ENCODE measurements at regions not wholly inside any gene's neighbourhood (a gene's known extent, or its start where the extent isn't known, plus 50 kb on each side); places are given as distances from the start of the nearest gene placed in this dataset.

DNA sequence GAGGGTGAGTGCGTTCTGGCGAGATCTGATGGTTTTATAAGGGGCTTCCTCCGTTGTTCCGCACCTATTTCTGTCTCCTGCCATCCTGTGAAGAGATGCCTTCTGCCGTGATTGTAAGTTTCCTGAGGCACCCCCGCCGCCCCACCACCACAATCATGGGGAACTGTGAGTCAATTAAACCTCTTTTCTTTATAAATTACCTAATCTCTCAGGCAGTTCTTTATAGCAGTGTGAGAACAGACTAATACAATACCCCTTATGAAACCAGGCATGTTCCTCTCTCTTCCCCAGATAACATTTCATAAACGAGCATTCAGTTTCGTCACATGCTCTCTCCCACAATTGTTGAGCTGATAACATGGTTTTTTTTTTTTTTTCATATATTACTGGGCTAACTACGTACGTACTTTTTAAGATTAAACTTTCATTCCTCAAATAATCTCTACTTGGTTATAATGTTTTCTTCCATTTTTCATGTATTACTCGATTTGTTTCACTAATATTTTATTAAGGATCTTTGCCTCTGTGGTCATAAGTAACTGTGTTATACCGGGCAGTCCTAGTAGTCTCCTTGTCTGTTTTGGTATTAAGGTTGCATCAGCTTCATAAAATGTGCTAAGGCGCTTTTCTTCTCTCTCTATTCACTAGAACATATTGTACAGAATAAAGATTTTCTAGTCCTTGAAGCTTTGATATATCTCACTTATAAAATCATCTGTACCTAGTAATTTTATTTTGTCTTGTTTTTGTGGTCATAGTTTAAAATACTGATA, 64.9 kb upstream of the MVB12B start:
- no peak for DNase-seq

DNA sequence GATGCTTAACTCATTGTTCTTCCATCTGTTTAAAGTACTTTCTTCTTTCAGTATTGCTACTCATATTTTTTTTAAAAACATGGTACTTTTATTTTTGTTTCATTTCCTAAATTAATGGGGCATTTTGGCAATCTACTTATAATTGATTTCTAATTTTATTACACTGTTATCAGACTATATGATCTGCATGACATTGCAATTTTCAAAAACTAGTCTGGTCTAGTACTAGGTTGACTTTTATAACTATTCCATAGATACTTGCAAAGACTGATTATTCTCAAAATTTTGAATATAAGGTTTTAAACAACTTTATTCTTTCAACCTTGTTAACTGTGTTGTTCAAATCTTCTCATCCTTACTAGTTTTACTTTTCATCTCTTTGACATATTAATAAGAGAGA, 63.9 kb upstream of the MVB12B start:
- no peak for DNase-seq

DNA sequence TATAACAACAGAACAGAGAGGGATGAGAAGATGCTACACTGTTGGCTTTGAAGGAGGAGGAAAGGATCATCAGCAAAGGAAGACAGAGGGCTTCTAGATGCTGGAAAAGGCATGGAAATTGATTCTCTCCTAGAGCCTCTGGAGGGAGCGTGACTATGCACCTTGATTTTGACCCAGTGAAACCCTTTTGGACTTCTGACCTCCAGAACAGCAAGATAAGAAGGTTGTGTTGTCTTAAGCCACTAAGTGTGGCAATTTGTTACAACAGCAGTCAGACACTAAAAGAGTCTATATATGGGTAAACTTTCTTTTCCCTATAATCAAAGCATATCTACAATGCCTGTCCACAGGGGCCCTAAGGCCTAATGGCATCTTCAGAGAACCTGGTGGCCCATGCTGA, 56.1 kb upstream of the MVB12B start:
- no peak for DNase-seq

DNA sequence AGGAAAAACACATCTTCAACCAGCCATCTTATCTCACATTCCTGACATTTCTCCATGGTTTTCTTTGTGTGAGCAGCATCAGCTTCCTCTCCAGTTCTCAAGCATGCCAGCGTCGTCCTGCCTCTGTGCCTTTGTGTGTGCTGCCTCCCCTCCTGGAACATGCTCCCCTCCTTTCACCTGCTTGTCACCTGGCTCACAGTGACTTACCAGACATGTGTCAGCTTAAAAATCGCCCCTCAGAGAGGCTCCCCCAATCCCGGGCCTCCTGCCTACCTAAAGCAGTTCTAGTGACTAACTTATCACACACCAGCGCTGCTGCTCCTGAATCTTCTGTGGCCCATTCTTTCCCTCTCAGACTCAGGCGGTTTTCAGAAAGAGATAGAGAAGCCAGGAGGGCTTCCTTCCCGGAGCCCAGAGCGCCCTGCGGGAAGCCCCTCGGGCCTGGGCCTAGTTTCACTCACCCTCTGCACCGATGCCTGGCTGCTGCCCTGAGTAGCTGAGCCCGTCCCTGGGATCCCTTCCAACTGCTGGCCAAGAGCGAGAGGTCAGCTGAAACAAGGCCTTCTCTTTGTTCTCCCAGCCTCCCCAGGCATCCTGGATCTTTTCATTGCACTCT, 51.1 kb upstream of the MVB12B start:
- DNase-seq: no peak

DNA sequence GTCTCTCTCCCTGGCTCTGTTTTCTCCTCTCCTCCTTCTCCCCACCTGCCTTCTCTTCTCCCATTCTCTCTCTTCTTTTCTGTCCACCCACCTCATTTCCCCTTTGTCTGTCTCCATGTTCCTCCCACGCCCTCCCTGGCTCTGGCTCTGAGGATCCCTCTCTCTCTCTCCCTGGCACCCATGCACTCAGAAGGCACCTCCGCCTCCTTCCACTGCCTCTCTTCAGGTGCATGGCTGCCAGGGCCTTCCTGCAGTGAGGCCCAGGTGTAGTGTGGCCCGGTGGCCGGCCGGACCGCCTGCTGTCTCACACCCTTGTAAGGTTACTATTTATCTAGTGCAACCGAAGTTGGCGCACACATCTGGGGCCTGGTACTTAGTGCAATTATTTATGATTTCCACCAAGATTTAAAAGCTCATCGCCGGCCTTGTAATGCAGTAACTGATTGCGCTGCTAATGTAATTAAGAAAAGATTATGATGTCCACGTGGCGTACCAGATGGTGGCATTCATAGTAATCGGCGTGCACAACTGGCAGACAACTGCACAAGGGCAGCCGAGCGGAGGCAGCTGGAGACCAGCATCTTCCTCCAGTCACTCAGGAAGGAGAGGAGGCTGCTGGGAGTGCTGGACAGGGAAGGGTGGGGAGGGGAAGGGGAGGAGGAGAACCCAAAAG, 50.4 kb upstream of the MVB12B start:
- no peak for DNase-seq
